SH-SY5Y (cell line): ENCODE measurements at regions not wholly inside any gene's neighbourhood (a gene's known extent, or its start where the extent isn't known, plus 50 kb on each side); places are given as distances from the start of the nearest gene placed in this dataset.

ENCODE experiments used
- GATA2 ChIP-seq: IDR thresholded peaks from 2 replicates; pipeline ENCODE4 v1.6.1; 2011; ENCODE audit warnings: mild to moderate bottlenecking, low read depth, low read length
- GATA3 ChIP-seq: IDR thresholded peaks from 2 replicates; pipeline ENCODE4 v1.6.1; 2011; ENCODE audit warnings: low read depth, mild to moderate bottlenecking, low read length, moderate library complexity

- TF ChIP-seq GATA2 (no peak), GATA3 (no peak)
Observed at GRCh38 chr5:165327631-165328030, 1822.2 kb downstream of the MAT2B start.
